Sigmoid colon (tissue), 4 donors: ENCODE measurements at regions not wholly inside any gene's neighbourhood (a gene's known extent, or its start where the extent isn't known, plus 50 kb on each side); places are given as distances from the start of the nearest gene placed in this dataset.

Experiments used
- POLR2A ChIP-seq, 2 donors: fragments of 450-650 bp; IDR thresholded peaks; one replicate each; pipeline ENCODE4 v1.6.1; 2016; ENCODE audit warnings: antibody characterized with exemption in 2 of 2, mild to moderate bottlenecking in 2 of 2, moderate library complexity in 2 of 2
- POLR2AphosphoS5 ChIP-seq, 4 donors: sonication (generic); formaldehyde crosslinking; IDR thresholded peaks; one replicate each; pipeline ENCODE4 v1.6.1; 2017; ENCODE audit warnings: antibody characterized with exemption in 4 of 4

DNA sequence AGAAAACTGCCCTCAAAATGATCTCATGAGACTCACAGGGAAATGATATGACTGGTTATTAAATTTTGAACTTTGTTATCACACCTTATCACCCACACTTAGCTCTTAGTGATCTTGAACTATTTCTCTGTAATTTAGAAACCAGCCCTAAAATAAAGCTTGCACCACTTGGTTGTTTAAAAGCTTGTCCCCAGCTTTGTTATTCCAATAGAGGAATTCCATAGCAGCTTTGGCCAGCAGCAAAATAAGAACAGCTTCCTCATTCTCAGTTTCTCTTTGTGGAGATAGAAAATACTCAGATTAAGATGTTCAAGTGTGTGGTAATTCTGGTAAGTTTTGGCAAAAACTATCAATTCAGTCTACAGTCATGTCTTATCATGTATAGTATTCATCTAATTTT is 54.4 kb upstream of the CCDC68 start:
- TF ChIP-seq POLR2A (IDR thresholded peaks at IDR 0.05) (no peak), POLR2AphosphoS5 (IDR thresholded peaks at IDR 0.05) (no peak)
